Loucy (cell line): ENCODE measurements at regions not wholly inside any gene's neighbourhood (a gene's known extent, or its start where the extent isn't known, plus 50 kb on each side); places are given as distances from the start of the nearest gene placed in this dataset.

Experiments
- H2AFZ ChIP-seq: fragments of 200-600 bp; sonication (generic); 2 replicates; pipeline ENCODE4 v1.6.0; 2016; ENCODE audit warnings: antibody characterized with exemption, mild to moderate bottlenecking, low read length, moderate library complexity
- H3F3A ChIP-seq: fragments of 200-600 bp; 2 replicates; pipeline ENCODE4 v1.6.0; 2016; ENCODE audit warnings: antibody characterized with exemption, low read depth, mild to moderate bottlenecking
- H3K27me3 ChIP-seq: fragments of 200-600 bp; sonication (generic); 2 replicates; pipeline ENCODE4 v1.6.1; 2014; ENCODE audit warnings: low read length, mild to moderate bottlenecking; ENCODE audit not compliant: insufficient read depth, poor library complexity, severe bottlenecking
- H3K36me3 ChIP-seq: fragments of 200-600 bp; sonication (generic); 2 replicates; pipeline ENCODE4 v1.6.1; 2016; ENCODE audit warnings: low read length; ENCODE audit not compliant: insufficient read depth
- H3K4me1 ChIP-seq: fragments of 200-600 bp; sonication (generic); 2 replicates; pipeline ENCODE4 v1.5.1; 2014; ENCODE audit warnings: low read length, mild to moderate bottlenecking; ENCODE audit not compliant: insufficient read depth, poor library complexity, severe bottlenecking
- H3K4me2 ChIP-seq: fragments of 200-600 bp; sonication (generic); 2 replicates; pipeline ENCODE4 v1.6.0; 2014; ENCODE audit warnings: antibody characterized with exemption, low read length, low read depth, mild to moderate bottlenecking; ENCODE audit not compliant: poor library complexity, severe bottlenecking
- H3K4me3 ChIP-seq: fragments of 200-600 bp; sonication (generic); 2 replicates; pipeline ENCODE4 v1.5.1; 2014; ENCODE audit warnings: low read length, mild to moderate bottlenecking, mixed read lengths; ENCODE audit not compliant: poor library complexity, severe bottlenecking
- H3K79me2 ChIP-seq: fragments of 200-600 bp; sonication (generic); 2 replicates; pipeline ENCODE4 v1.6.1; 2014; ENCODE audit warnings: low read length; ENCODE audit not compliant: insufficient read depth
- H3K9ac ChIP-seq: fragments of 200-600 bp; sonication (generic); 2 replicates; pipeline ENCODE4 v1.6.0; 2014; ENCODE audit warnings: mild to moderate bottlenecking, low read depth, low read length, moderate library complexity; ENCODE audit not compliant: poor library complexity, severe bottlenecking
- H3K9me2 ChIP-seq: fragments of 200-600 bp; sonication (generic); replicated peaks from 2 replicates; pipeline ENCODE4 v1.6.1; 2016; ENCODE audit warnings: low read depth, low read length, mixed read lengths
- H3K9me3 ChIP-seq: fragments of 200-600 bp; sonication (generic); 2 replicates; pipeline ENCODE4 v1.6.1; 2014; ENCODE audit warnings: mild to moderate bottlenecking, antibody characterized with exemption, low read length, low read depth; ENCODE audit not compliant: insufficient read depth
- H4K20me1 ChIP-seq: fragments of 200-600 bp; sonication (generic); 2 replicates; pipeline ENCODE4 v1.6.0; 2014; ENCODE audit warnings: antibody characterized with exemption, low read length, mild to moderate bottlenecking; ENCODE audit not compliant: insufficient read depth, poor library complexity, severe bottlenecking
- CTCF ChIP-seq: fragments of 200-600 bp; sonication (generic); conservative IDR thresholded peaks from 2 replicates; pipeline ENCODE4 v1.5.1; 2014; ENCODE audit warnings: mild to moderate bottlenecking, antibody characterized with exemption, low read length
- EZH2phosphoT487 ChIP-seq: fragments of 200-600 bp; IDR thresholded peaks from 2 replicates; pipeline ENCODE4 v1.6.1; 2018; ENCODE audit warnings: antibody characterized with exemption, mild to moderate bottlenecking, moderate library complexity, borderline replicate concordance

- no peaks in the 10 kb centered on the region for H3K27me3 ChIP-seq
- peak overlapping the region; percentile 34 for H3K4me2 ChIP-seq
- no peak overlapping the region for H2AFZ ChIP-seq
- H3K9ac ChIP-seq = no peak overlapping the region
- H3K9me3 ChIP-seq = no peaks in the 10 kb centered on the region
- H3K79me2 ChIP-seq = no peaks in the 10 kb centered on the region
- H3K36me3 ChIP-seq = no peaks in the 10 kb centered on the region
- no peak overlapping the region for H3K4me3 ChIP-seq
- H4K20me1 ChIP-seq = no peaks in the 10 kb centered on the region
- H3K9me2 ChIP-seq = no peaks in the 10 kb centered on the region
- no peaks in the 10 kb centered on the region for H3F3A ChIP-seq
- peaks cover 14% of the 10 kb centered on the region for H3K4me1 ChIP-seq
- TF ChIP-seq EZH2phosphoT487 (no peak), CTCF (no peak)
These were observed 307.3 kb downstream of the SV2B start for GRCh38 chr15:91407269-91407889.

GRCh38 chr15:91408476-91409076 is 308.5 kb downstream of the SV2B start:
- H4K20me1 ChIP-seq = no peaks in the 10 kb centered on the region
- H3K4me2 ChIP-seq = no peak overlapping the region
- H3K36me3 ChIP-seq = no peaks in the 10 kb centered on the region
- TF ChIP-seq EZH2phosphoT487 (no peak), CTCF (no peak)
- H3K79me2 ChIP-seq = no peaks in the 10 kb centered on the region
- no peaks in the 10 kb centered on the region for H3F3A ChIP-seq
- H3K4me1 ChIP-seq = peaks cover 14% of the 10 kb centered on the region
- H3K9me3 ChIP-seq = no peaks in the 10 kb centered on the region
- H3K9ac ChIP-seq = no peak overlapping the region
- no peaks in the 10 kb centered on the region for H3K27me3 ChIP-seq
- no peaks in the 10 kb centered on the region for H3K9me2 ChIP-seq
- H3K4me3 ChIP-seq = no peak overlapping the region
- no peak overlapping the region for H2AFZ ChIP-seq

- Histone ChIP-seq H3K4me1 (peaks cover 14% of the 10 kb centered on the region), H3K27me3 (no peaks in the 10 kb centered on the region), H3K9ac (no peak overlapping the region), H2AFZ (no peak overlapping the region), H3K9me2 (no peaks in the 10 kb centered on the region), H3K79me2 (no peaks in the 10 kb centered on the region), H3K4me2 (no peak overlapping the region), H3K36me3 (no peaks in the 10 kb centered on the region), H3K4me3 (no peak overlapping the region), H3F3A (no peaks in the 10 kb centered on the region), H3K9me3 (no peaks in the 10 kb centered on the region), H4K20me1 (no peaks in the 10 kb centered on the region)
- TF ChIP-seq CTCF (no peak), EZH2phosphoT487 (no peak)
These were observed 309.3 kb downstream of the SV2B start for GRCh38 chr15:91409387-91409786.
